Middle frontal gyrus (tissue), 1 donor: ENCODE measurements at regions not wholly inside any gene's neighbourhood (a gene's known extent, or its start where the extent isn't known, plus 50 kb on each side); places are given as distances from the start of the nearest gene placed in this dataset.
"Not testable (repeated sequence)": the region's sequence is repeated elsewhere in the genome, so short reads cannot be mapped to it uniquely, and the experiment has no call there.

Source experiments
- DNase-seq: peaks from one replicate; pipeline ENCODE4 v3.0.0-alpha.2; 2015; ENCODE audit warnings: low spot score; ENCODE audit errors: extremely low spot score

DNA sequence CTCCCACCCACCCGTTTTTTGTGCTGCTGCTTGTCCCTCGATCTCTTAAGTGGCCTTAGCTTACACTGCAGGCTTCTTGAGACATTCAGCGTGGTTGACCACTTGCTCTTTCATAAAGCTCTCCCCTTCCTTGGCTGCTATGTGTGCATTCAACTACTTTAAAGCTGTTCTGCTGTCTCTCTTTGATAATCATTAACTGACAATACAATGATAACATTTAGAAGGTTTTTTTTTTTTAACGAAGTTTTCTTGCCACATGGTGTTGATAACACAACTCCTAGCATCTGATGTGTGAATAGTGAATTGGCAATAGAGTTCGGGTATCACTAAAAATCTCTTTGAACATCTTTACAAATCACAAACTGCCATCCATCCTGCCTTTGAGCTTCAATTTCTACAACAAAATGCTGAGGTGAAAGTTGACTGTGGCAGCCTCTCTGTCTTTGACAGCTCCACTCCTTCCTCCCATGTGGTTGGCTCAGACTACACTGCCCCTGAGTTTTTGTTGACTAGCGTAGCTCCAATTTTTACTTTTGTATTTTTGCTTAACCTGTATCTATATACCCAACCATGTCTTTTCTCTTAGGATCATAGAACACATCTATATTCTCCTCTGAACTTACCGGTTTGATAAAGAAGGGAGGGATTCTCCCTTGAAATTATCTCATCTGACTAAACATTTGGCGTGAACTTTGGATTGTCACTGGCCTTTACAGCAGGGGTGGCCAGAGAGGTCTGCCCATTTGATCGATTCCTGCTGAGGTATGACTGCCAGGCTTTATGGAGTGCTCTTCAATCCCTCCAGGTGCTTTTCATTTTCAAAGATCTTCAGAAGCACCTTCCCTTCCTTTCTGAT is 409.4 kb upstream of the CD180 start:
- DNase-seq, result no peak

DNA sequence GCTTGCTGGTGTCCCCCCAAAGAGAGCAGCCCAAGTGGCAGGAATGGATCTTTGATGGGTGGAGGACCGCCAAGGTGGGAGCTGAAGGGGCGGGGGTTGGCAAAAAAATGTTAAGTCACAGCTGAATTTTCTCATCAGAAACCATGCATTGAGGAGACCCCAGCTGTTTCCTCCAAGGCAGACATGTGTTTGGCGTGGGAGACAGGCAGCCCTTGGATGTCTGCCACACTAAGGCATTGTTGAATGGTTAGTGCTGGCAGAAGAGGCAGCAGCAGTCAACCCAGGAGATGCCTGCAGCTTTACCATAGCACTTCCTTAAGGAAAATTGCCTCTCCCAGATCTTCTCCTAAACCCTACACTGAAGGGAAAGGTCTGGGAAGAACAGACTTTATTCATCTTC is 394.9 kb upstream of the CD180 start:
- DNase-seq, result no peak

DNA sequence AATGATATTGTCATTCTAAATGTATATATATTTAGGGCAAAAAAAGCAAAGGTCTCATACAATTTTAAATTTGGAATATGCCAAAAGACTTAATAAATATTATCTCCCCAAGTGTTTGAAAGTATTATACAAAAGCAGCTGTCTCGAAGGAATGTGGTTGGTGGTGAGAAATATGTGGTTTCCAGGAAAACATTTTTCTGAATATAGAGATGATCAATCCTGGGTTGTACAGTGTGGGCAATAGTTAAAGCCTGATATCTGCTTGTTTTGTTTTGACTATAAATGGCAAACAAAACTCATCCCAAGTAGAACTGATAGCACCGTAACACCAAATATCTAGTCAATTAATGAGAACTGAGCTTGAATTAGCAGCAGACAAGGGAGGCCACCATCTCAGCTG is 391.8 kb upstream of the CD180 start:
- DNase-seq, result no peak

DNA sequence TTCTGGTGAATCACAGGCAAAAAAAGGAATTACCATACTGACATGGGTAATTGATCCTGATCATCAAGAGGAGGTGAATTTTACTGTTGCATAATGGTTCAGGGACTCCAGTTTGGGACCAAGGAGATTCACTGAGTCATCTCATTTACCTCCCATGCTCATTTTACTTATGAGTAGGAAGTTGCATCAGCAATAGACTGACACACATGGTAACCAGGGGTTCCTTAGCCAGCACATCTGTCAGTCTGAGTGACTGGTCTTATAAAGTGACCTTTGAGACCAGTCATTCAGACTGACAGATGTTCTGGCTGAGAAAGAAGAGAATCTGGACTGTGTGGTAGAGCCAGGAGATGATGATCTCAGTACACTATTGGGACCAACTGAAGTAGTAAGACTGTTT is 384.6 kb upstream of the CD180 start:
- DNase-seq, result no peak

DNA sequence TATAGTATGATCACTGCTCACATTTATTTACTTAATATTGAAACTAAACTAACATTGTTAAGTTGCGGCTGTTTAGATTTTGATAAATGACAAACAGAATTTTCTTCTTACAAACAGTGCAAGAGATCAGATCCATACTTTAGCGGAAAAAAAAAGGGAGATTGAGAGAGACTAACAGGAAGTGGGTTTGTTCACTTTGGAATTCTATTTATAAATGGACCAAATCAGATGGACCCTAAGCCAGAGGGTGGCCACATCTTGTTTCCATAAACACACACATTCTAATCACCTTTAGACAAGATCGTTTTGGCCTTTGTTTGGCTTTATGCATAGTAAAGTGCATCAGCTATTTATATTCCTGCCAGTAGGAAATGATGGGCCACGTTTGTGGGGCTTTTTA is 381.4 kb upstream of the CD180 start:
- no peak for DNase-seq

DNA sequence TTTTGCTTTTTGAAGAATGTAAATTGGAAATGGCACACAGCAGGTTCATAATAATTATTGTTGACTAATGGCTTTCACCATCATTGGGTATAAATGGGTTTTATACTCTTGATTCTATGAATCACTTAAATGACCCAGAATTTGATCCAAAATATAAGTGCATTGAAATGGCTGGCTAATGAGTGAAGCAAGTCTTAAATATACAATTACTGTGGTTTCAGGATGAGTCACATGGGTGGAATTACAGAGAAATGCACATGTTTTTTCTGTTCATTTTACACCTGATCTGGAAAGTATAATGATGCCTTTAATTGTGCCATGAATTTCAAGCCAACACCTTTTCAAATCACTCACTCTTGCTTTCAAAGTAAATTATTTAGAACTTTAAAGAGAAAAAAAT is 380.8 kb upstream of the CD180 start:
- DNase-seq, result no peak

DNA sequence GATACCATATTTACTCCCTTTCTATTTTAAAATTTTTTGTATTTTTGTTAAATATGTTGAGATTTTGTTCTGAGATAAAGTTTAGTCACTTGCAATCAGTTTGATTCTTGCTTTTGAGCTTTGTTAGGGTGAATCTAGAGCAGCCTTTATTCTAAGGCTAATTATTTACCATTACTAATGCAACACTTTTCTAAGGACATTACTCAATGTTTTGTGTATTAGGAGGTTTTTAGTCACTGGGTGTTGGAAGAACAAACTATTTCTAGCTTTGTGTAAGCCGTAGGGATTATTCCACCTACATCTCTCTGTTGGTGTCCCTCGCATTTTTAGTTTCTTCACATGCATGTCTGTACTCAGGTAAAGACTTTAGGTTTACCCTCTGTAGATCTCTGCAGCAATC is 379.5 kb upstream of the CD180 start:
- DNase-seq, result no peak

DNA sequence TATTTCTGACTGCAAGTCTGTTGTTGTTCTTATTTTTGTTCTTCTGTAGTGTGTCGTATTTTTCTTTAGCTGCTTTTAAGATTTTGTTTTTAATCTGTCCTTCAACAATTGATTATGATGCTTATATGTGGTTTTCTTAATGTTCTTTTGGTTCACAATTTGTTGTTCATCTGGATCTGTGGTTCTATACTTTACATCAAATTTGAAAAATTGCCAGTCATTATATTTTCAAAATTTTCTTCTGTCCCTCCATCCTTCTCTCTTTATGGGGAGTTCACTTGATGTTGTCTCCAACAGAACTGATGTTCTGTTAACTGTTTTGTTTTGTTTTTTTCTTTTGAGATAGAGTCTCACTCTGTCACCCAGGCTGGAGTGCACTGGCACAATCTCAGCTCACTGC is 378.5 kb upstream of the CD180 start:
- no peak for DNase-seq

DNA sequence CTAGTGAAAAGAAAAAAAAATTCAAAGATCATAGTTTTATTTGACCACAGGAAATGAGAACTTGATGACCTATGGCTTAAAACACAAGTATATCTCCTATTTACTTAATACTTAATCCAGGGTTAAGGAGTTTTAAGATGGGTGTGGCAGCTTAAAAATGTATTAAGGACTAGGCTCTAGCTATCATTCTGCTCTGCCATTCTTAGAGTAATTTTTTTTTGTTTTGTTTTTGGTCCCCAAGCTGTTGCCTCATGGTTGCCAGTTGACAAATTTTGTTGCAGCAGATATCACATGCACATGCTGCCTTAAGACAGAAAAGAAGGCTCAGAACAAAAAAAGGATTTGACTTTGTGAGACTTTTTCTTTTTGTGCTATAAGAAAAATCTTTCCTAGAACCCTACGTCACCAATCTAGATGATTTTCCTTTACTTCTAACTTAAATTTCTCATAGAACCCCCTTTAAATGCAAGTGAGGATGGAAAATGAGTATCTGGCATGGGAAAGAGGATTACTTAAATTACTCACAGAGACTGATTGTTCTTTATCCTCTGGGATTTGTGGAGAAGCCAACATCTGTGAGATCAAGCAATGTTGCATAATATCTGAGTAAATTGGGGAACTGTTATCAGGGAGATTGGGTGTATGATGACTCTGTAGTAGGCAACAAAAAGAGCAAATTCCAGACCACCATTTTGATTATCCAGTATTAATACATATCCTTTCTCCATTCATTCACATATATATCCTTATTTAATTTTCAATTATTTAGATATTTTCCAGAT is 364.7 kb upstream of the CD180 start:
- no peak for DNase-seq

DNA sequence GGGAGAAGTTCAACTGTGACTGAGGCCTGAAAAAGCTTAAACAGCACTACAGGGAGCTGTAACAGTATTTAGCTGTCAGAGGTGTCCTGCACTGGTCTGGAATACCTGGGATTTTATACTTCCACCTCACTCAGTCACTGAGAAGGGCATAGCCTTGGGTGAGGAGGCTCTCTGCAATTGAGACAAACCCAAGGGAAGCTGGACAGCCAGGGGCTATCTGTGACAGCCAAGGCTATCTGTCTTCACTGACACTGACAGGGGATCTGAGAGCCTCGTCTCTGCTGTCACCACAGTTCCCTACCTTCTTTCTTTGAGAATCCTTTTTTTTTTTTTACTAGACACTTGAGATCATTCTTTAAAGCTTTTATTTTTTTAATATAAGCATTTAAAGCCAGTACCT is 356.2 kb upstream of the CD180 start:
- DNase-seq, result no peak

DNA sequence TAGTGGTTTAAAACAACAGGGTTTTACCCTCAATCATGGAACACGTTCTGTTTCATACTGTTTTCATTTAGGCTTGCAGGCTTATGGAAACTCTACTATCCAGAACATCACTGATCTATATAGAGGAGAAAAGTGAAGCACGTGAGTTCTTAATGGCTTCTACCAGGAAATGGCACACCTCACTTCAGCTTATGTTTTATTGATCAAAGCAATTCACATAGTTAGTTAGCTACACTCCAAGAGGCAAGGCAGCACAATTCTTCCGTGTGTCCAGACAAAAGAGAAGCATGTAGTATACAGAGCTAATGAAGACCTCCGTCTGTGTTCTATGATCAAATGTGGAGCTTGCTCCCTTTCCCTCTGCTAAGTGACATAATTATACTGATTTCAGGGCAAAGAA is 353.3 kb upstream of the CD180 start:
- no peak for DNase-seq

DNA sequence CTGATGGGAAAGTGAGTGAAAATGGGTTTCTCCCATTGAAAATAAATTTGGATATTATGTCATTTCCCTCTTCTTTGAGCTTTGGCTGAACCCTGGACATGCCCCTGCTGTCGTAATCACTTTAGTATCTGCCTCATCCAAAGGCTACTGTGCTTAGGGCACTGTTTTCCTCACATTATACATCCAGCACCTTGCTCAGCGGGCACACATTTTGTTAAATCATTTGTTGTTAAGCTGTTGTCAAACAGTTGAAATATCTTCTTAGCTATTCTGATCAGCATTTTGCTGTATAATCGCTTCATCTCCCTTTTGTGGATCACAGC is 352.7 kb upstream of the CD180 start:
- no peak for DNase-seq

DNA sequence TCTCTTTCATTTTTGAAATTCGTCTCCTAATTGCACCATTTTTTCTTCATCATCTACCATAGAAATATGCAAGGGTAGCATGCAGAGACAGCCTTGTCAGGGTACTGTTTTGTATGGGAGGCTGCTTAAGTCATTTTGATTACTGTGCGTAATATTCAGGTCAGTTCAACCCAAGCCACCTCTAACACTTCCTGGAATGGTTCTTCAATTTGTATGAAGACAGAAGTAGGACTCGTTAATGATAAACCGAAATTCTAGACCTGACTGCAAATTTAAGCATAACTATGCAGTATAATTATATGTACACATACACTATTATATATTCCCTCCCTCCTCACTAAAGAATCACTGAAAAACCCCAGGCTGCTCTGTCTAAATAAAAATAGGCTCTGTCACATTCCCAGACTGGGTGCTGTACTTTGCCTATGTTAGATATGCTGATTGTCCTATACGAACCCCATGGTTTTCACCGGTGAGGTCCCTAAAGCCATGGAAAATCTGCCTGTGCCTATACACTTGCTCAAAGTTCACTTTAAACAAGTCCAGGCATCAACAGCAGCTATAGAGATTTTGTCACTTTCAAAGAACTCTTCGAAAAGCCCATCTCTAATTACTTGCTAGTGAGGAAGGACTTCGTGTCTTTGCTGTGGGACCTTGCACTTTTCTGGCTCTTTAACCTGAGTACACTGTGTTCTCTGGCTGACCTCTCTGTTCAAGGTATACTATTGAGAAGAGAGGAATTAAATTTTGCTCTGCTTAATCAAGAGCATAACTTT is 352.1 kb upstream of the CD180 start:
- DNase-seq, result no peak

DNA sequence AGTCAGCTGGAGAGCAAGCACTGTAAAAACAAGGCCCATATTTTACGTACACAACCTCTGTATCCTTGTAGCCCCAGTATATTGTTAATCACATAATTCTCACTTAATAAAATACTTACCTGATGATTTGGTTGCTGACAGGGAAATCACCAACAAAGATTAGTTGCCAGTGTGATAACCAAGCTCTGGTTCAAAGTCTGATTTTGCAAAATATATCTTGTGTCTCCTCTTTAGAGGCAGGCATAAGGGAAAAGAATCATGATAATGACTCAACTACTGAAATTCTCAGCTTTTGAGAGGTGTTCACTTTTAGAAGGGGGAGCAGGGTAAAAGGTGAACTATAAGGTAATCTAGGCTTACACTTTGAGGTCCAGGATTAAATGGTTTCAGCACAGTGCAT is 351.1 kb upstream of the CD180 start:
- DNase-seq, result no peak

DNA sequence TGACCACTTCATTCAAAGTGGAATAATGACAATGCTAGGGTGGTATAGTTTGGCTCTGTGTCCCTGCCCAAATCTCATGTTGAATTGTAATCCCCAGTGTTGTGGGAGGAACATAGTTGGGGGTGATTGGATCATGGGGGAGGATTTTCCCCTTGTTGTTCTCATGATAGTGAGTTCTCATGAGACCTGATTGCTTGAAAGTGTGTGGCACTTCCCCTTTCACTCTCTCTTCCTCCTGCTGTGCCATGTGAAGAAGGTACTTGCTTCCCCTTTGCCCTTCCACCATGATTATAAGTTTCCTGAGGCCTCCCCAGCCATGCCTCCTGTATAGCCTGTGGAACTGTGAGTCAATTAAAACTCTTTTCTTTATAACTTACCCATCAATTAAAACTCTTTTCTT is 348.3 kb upstream of the CD180 start:
- not testable (repeated sequence) for DNase-seq

DNA sequence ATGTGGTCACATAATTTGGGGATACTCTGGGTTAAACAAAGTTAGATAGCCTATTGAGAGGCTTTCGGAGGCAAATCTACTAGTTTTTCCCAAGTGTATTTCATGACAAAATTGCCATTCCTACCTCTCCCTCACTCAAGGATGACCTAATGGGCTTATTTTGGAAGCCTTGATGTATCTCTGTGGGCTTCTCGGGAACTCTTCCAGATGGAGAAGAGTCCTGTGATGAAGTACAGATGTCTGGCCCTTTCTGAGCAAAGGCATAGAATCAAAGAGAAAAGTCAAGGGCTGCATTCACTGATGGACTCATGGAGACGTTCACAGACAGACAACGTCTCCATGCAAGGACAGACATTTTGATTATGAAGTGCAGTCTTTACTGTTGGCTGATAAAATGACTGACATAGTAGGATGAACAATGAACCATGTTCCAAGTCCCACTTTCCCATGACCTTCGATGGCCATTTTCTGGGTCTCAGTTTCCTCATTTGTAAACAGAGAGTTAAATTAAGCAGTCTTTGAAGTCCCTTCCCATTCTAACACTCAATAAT is 347.2 kb upstream of the CD180 start:
- DNase-seq, result no peak

DNA sequence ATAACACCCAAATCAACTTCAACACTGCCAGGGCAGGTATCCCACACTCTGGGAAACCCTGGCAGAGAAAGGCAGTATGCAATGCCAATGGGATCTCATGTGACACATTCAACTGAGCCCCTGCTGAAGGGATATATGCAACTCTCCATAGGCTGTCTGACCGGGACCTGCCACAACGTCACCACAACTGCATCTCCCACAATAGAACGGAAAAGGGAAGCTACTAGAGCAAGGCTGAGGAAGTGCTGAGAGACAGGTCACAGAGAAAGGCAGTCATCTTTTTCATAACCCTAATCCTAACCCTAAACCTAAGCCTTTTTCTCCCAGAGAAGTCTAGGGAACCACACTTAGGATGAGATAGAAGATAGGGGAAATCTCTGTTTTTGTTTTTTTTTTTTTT is 345.9 kb upstream of the CD180 start:
- no peak for DNase-seq

DNA sequence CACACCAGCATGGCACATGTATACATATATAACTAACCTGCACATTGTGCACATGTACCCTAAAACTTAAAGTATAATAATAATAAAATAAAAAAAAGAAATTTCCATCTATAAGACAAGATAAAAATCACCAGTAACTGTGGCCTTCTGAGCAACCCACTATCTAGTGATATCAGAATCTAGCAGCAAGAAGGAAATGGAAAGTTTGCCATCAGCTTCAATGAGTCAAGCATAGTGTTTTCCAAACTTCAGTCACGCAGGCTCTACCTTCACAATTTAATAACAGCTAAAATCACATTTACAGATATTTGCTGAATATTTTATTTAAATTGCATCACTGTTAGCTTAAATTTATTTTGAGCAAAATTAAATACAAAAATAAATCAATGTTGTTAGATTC is 345.3 kb upstream of the CD180 start:
- no peak for DNase-seq

DNA sequence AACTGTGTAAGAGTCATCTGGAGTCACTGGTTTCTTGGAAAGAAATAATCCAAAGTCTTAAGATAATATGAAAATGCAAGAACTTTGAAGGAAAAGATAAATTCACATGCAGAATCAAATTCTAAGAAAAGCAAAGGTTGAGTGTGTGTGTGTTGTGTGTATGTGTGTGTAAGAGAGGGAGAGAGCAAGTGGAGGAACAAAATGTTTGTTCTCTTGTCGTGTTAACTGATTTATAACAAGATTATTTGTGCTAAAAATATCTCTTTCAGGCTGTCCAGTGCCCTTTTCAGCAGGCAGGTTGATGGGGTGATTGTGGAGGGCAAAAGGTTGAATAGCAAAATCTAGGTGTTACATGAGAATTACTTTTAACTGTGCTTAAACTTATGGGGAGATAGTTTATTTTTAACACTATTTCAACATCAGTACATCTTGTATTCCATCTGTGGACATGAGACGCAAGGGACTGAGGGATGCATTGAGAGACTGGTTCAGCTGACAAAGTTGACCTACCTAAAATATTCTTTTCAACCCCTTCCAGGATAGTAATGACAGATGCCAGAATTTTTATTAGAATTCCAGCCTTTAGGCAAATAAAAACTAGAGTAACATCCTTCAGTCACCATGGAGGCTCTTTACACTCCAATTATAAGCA is 342.4 kb upstream of the CD180 start:
- DNase-seq, result no peak

DNA sequence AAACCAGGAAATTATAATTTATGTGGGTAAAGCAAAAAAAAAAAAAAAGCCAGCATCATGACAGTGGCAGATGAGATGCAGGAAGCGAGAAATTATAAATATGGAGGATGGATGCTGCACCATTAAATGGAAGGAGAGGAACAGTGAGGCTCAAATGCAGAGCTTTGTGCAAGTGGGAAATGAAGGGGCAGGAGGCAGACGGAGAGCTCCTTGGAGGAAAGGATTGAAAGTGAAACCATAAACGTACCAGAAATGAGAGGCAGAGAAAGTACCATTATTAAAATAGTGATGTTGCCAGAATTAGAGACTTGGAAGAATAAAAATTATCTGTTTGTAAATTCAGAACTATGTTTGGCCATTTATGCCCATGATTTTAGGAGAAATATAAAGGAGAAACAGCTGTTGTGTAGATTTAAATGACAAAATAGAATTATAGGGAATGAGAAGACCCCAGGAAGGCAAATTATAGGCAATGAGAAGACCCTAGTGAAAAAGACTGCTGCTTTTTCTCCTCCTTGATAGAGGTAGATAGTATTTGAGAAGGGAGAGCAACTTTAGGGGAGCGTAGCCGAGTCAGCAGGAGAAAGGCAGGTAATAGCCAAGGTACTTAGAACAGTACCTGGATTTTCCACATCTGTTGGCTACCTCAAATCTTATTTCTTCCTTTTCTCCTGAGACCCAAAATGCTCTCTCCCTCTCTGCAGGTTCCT is 341.0 kb upstream of the CD180 start:
- DNase-seq, result no peak

DNA sequence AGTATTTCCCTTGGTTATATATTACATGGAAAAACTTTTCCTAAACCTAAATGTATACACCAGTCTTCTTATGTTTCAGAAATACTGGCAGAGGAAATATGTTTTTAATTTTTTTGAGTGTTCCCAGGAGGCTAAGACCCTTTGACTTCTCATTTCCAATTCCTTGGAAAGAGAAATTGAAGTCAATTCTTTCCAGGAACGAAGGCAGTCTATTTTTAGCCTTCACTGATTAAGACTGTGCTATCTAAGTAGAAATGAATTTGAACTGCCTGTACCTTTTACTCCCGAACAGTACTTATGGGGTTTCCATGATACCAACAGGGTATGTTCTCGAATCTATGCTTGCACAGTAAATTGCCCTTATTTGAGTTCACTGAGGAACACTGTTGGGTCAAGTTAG is 340.3 kb upstream of the CD180 start:
- no peak for DNase-seq
